Mucosa of gallbladder (tissue), 1 donor: ENCODE measurements at regions not wholly inside any gene's neighbourhood (a gene's known extent, or its start where the extent isn't known, plus 50 kb on each side); places are given as distances from the start of the nearest gene placed in this dataset.
A peak's percentile ranks its signal among the peaks of the same experiment; 100 is the strongest.

Source experiments
- DNase-seq: peaks from one replicate; pipeline ENCODE4 v3.0.0-alpha.2; 2020; ENCODE audit warnings: low spot score
- donor health status: DM: no; HTN: no; CAD: no.

- no peak for DNase-seq
These were observed 472.8 kb downstream of the SHQ1 start for GRCh38 chr3:72375237-72376076.

DNA sequence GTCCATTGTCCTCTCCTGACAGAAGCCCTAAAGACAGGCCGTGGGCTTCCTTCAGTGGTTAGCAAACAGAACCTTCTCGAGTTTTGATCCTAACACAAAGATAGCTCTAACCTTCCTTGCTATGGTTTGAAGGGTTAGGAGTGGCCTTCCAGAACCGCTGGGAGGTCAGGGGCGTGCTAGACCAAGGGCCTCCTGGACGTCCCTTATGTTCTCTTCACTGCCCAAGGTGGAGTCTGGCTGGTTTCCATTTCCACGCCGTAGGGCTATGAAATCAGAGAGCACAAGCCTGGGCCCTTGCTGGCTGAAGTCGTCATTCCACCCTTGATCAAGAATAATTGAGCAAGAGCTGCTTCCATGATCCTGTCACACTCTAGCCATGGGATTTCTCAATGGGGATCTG is 475.1 kb downstream of the SHQ1 start:
- DNase-seq = no peak

GRCh38 chr3:72372161-72372560 is 476.1 kb downstream of the SHQ1 start:
- no peak for DNase-seq

GRCh38 chr3:72371431-72371830 is 476.8 kb downstream of the SHQ1 start:
- DNase-seq = no peak

GRCh38 chr3:72370947-72371346 is 477.3 kb downstream of the SHQ1 start:
- no peak for DNase-seq

DNA sequence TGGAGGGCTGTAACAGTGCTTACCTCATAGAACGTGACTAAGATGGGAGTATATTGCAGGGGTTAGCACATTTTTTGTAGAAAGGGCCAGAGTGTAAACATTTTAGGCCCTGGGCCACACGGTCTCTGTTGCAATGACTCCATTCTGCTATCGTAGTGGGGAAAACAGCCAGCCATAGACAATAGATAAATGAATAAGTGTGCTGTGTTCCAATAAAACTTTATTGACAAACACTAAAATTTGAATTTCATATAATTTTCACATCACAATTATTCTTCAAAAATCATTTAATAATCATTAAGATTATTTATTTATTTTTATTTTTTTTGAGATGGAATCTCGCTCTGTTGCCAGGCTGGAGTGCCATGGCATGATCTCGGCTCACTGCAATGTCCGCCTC is 478.6 kb downstream of the SHQ1 start:
- no peak for DNase-seq

DNA sequence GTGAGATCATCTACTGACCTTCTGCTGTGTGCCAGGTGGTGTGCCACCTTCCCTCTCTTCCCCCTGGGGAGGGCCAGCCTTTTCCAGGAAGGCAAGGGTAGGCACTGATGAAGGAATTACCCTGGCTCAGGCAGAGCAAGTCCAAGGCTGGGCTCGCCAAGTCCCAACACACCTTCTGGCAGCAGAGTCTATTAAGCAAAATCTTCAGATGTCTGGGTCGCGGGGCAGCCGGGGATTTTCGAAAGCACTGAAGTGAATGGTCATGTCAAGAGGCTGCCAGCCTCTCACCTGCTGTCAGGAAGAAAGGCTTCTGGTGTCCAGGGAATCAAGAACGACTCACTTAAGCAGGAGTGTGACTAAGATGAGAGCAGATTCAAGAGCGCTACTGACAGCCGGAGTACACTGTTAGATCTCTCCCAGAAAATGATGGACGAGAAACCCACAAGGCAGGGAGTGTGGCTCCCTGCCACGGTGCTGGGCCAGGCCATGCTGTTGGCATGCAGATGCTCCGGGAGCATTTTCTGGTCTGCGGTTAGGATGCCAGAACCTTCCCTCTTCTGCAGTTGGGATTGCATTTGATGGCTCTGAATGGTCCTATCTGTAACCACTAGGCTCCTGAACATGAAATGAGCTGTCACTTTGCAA is 479.8 kb downstream of the SHQ1 start:
- no peak for DNase-seq

DNA sequence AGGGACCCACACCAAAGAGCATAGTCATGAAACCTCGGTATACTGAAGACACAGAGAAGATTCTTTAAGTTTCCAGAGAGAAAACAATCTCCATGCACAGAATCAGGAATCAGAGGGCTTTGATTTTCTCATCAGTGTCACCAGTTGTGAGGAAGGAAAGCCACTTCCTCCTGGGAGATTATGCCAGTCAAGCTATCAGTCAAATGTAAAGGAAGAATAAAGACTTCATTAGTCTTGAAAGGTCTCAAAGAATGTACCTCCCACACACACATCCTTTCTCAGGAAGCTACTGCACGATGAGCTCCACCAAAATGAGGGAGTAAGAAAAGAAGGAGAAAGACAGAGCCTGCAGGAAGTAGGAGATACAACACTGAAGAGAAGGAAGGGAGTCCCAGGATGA is 486.3 kb downstream of the SHQ1 start:
- no peak for DNase-seq

DNA sequence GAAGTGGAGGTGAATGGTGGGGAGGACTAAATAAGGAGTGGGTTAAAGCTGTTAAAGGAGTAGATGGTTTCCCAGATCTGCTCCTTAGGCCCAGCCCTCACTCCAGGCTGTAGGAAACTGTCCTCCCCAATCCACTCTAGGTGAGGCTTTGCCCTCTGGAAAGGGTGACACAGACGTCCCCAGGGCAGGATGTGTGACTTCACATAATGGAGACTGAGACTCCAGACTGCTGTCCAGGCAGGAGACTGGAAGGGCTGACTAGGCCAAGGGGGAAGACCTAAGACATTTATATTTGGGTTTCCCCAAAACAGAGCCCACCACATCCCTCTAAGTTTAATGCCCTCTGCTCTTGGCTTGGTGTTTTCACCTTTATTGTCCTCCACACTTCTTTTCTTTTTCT is 488.5 kb downstream of the SHQ1 start:
- DNase-seq = no peak

DNA sequence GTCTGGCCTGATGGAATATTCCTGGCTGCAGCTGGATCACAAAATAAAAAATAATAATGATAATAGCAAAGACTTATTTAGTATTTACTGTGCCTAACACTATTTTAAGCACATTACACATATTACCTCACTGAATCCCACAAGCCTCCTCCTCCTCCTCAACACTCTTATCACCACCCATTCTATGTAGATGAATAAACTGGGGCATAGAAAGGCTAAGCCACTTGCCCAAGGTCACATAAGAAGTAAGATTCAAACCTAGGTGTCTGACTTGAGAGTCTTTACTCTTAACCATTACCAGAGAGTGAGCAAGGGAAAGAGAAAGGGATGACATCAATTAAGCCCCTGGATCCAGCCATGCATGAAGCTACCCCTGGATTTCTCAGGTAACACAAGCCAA is 493.1 kb downstream of the SHQ1 start:
- no peak for DNase-seq

DNA sequence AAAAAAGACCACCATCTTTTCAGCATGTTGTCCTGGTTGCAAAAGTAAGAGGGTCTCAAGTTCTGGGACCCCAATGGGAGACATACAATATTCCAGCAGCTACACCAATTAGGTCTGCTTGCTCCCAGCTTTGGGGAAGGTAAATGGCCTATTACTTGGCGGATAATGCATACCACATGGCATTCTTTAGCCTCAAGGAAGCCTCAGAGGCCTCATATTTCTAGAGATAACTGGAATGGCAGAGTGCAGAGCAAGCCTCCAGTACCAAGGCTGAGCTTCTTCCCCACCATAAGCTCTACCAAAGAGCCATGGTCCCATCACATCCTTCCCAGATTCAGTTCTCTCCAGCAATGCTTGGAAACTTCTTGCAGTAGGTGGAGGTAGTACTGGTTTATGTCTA is 493.8 kb downstream of the SHQ1 start:
- no peak for DNase-seq

DNA sequence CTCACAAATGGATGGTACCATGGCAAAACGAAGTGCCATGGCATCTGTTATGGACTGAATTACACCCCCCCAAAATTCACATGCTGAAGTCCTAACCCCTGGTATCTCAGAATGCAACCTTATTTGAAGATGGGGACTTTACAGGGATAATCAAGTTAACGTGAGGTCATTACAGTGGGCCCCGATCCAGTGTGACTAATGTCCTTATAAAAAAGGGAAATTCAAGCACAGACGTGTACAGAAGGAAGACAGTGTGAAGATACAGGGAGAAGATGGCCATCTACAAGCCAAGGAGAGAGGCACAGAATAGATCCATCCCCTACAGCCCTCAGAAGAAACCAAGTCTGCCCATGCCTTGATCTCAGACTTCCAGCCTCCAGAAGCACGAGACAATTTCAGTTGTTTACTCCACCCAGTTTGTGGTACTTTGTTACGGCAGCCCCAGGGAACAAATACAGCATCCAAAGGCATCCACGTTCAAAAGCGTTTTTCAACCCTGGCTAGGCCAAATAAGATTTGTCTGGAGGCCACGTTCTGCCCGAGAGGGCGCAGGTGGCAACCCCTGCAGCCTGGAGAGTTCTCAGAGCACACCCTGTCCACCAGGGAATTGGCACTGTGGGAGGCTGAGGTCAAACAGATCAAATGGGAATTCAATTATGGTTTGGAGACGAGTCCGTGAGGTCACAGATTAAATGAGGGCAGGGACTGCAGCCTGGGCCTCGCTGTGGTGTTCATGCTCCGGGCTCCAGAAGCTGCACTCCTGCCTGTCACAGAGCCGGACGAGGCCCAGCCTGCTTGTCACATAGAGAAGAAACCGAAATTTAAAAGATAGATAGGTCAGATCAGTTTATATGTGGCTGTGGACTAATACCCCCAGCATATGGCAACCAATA is 494.8 kb downstream of the SHQ1 start:
- DNase-seq = no peak

DNA sequence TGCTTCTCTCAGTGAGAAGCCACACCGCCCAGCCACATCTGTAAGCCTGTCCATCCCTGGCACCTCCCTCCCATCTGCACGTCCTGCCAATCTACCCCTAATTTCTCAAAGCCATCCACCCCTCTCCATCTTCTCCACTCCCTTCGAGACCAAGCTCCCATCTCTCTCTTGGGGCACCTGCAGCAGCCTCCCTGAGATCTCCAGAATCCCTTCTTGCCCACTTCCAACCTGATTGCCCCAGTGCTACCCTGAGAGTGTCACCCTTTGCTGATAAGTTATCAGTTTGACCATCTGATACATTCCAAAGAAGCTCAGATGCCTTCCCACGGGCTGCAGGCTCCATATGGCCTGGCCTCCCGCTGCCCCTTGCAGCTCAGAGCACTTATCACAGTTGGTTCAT is 496.1 kb downstream of the SHQ1 start:
- no peak for DNase-seq

DNA sequence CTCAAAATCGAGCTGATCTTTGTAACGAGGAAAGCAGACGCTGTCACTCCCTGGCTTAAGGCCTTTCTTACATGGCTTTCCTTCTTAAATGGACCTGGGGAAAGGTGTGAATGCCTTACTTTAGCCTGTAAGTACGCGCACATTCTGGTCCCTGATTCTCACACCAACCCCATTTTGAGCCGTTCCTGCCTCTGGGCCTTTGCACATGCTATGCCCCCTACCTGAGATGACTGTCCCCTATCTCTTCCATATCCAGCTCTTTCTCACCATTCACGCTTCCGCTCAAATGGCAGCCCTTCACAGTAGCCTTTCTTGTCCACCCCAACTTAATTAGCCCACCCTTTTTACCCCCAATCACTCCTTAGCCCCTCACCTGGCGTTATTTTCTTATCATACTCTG is 496.7 kb downstream of the SHQ1 start:
- DNase-seq = no peak

DNA sequence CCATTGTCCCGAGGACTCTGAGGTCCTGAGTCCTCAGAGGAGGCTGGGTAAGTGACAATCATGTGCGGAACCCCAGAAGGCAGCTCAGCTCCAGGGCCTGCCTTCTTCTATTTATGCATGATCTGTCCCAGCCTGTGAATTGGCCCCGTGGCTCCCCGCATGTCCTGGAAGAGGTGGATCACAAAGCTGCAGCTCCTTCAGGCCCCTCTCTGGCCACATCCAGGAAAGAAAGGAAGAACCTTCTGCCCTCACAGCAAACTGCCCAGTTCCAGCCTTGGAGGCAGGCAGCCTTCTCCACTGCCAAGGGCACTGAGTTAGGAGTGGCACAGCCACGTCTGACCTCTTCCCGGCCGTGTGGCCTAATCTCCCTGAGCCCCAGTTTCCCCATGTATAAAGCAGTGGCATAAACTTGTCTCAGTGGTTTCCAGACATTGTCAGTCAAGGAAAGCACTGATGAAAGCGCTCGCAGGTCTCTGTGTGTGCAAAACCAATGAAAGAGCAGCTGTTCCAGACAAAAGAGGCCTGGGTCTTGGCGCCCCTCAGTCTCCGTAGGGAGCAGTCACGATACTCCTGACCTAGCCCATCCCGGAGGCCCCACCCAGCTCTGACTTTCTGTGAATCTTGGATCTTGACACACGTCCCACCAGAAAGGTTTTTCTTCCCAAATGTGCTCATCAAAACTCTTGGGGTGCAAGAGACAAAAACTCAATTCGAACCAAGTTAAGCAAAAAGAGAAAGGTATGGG is 497.3 kb downstream of the SHQ1 start:
- DNase-seq = no peak

- DNase-seq = no peak
These were observed 499.9 kb downstream of the SHQ1 start for GRCh38 chr3:72348357-72348756.

DNA sequence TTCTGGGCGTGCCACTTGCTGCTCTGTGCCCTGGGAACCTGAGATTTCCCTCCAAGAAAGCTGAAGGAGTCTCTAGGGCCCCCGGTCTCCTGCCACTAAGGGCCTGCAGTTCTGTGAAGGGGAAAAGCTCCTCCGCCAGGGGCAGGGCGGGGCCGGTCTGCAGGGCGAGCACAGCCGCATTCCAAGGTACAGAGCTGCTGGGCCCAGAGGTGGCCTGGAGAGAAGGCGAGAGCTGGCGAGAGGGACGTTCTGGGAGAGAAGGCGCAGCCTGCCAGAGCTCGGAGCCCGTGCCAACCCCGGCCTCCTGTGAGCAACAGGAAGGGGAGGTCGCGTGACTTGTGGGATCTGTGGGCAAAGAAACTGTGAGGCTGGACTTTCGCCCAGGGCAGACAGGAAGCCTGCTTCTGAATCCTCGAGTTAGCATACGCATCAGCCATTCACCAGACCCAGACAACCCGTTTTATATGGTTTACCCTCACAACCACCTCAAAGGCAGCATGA is 500.4 kb downstream of the SHQ1 start:
- peak; percentile 70 for DNase-seq

DNA sequence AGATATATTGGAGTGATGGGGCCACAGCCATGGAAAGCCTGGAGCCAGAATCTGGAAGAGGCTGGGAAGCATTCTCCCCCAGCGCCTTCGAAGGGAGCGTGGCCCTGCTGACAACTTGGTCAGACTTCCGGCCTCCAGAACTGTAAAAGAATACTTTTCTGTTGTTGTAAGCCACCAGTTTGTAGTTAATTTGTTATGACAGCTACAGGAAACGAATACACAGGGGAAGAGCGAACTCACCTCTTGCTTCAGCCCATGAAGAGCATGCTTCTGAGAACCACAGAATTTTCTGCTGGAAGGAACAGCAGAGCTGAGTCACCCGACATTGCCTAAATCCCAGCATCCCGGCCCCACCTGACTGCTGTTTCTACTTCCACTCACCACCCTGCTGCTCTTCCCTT is 501.7 kb downstream of the SHQ1 start:
- DNase-seq = no peak

- DNase-seq = no peak
These were observed 502.3 kb downstream of the SHQ1 start for GRCh38 chr3:72345980-72346379.

- no peak for DNase-seq
These were observed 502.9 kb downstream of the SHQ1 start for GRCh38 chr3:72345237-72345878.

- no peak for DNase-seq
These were observed 503.6 kb downstream of the SHQ1 start for GRCh38 chr3:72344647-72345046.
